HEK293 (cell line): ENCODE measurements at regions not wholly inside any gene's neighbourhood (a gene's known extent, or its start where the extent isn't known, plus 50 kb on each side); places are given as distances from the start of the nearest gene placed in this dataset.

ENCODE experiments used
- CTCF ChIA-PET: fragments of 350-600 bp; formaldehyde crosslinking; extraction: SDS; loops from one replicate; lab custom pipeline; 2021; ENCODE audit warnings: antibody characterized with exemption; lab: Yijun Ruan, JAX
- POLR2A ChIA-PET: fragments of 300-600 bp; formaldehyde crosslinking; extraction: SDS; loops from one replicate; lab custom pipeline; 2020; ENCODE audit warnings: antibody characterized with exemption, inconsistent platforms; lab: Yijun Ruan, JAX
- H3K27ac ChIP-seq: fragments of 200-500 bp; sonication (Bioruptor generic); 2 replicates; pipeline ENCODE4 v1.5.1; 2014; ENCODE audit warnings: low read depth, low read length, control low read depth, inconsistent platforms; ENCODE audit errors: extremely low read depth
- H3K36me3 ChIP-seq, 2 experiments: fragments of 200-500 bp in 1 of 2; sonication (Bioruptor generic) in 1 of 2; 1 replicate in 1 of 2; 2 replicates in 1 of 2; pipeline ENCODE4 v1.5.1; 2014 to 2017; ENCODE audit warnings: inconsistent platforms in 2 of 2, low read length in 2 of 2; ENCODE audit not compliant: control insufficient read depth in 2 of 2, insufficient read depth in 1 of 2
- H3K4me1 ChIP-seq: fragments of 200-500 bp; sonication (Bioruptor generic); 2 replicates; pipeline ENCODE4 v1.5.1; 2014; ENCODE audit warnings: mild to moderate bottlenecking, low read length, inconsistent platforms; ENCODE audit not compliant: control insufficient read depth, insufficient read depth
- H3K4me3 ChIP-seq: 2 replicates; pipeline ENCODE4 v1.5.1; 2011; ENCODE audit warnings: low read depth, mild to moderate bottlenecking, control low read depth, low read length, moderate library complexity
- H3K9me3 ChIP-seq: fragments of 200-500 bp; sonication (Bioruptor generic); 2 replicates; pipeline ENCODE4 v1.5.1; 2014; ENCODE audit warnings: low read depth, low read length, inconsistent platforms; ENCODE audit not compliant: control insufficient read depth, insufficient read depth
- ATF2 ChIP-seq: fragments of 450-650 bp; formaldehyde crosslinking; IDR thresholded peaks from 2 replicates; pipeline ENCODE4 v1.5.1; 2016; ENCODE audit warnings: missing biosample characterization, missing genetic modification characterization, low read depth
- BCL11B ChIP-seq: fragments of 450-650 bp; formaldehyde crosslinking; IDR thresholded peaks from 2 replicates; pipeline ENCODE4 v1.5.1; 2016; ENCODE audit warnings: low read depth, missing biosample characterization, missing genetic modification characterization
- FEZF1 ChIP-seq: fragments of 450-650 bp; formaldehyde crosslinking; IDR thresholded peaks from 2 replicates; pipeline ENCODE4 v1.5.1; 2016; ENCODE audit warnings: missing biosample characterization, missing genetic modification characterization
- INSM2 ChIP-seq: fragments of 450-650 bp; formaldehyde crosslinking; IDR thresholded peaks from 2 replicates; pipeline ENCODE4 v1.5.1; 2016; ENCODE audit warnings: missing biosample characterization, missing genetic modification characterization
- KLF16 ChIP-seq: fragments of 450-650 bp; formaldehyde crosslinking; IDR thresholded peaks from 2 replicates; pipeline ENCODE4 v1.5.1; 2017; ENCODE audit warnings: missing biosample characterization, missing genetic modification characterization
- KLF9 ChIP-seq: fragments of 450-650 bp; formaldehyde crosslinking; IDR thresholded peaks from 2 replicates; pipeline ENCODE4 v1.5.1; 2016; ENCODE audit warnings: missing biosample characterization, missing genetic modification characterization, low read depth
- SP7 ChIP-seq: fragments of 450-650 bp; formaldehyde crosslinking; IDR thresholded peaks from 2 replicates; pipeline ENCODE4 v1.5.1; 2016; ENCODE audit warnings: missing biosample characterization, missing genetic modification characterization
- TRIM28 ChIP-seq: IDR thresholded peaks from 2 replicates; pipeline ENCODE4 v1.6.1; 2011; ENCODE audit warnings: low read length, control low read depth, borderline replicate concordance
- ZFHX2 ChIP-seq: fragments of 450-650 bp; formaldehyde crosslinking; conservative IDR thresholded peaks from 2 replicates; pipeline ENCODE4 v1.5.1; 2016; ENCODE audit warnings: missing biosample characterization, missing genetic modification characterization
- ZNF112 ChIP-seq: fragments of 450-650 bp; formaldehyde crosslinking; IDR thresholded peaks from 2 replicates; pipeline ENCODE4 v1.5.0; 2017; ENCODE audit warnings: missing biosample characterization, missing genetic modification characterization
- ZNF133 ChIP-seq: fragments of 450-650 bp; formaldehyde crosslinking; IDR thresholded peaks from 2 replicates; pipeline ENCODE4 v1.5.1; 2016; ENCODE audit warnings: missing biosample characterization, missing genetic modification characterization
- ZNF221 ChIP-seq: fragments of 450-650 bp; formaldehyde crosslinking; IDR thresholded peaks from 2 replicates; pipeline ENCODE4 v1.5.1; 2017; ENCODE audit warnings: missing biosample characterization, missing genetic modification characterization, borderline replicate concordance
- ZNF335 ChIP-seq: fragments of 450-650 bp; formaldehyde crosslinking; conservative IDR thresholded peaks from 2 replicates; pipeline ENCODE4 v1.5.1; 2016; ENCODE audit warnings: missing biosample characterization, missing genetic modification characterization
- ZNF398 ChIP-seq: fragments of 450-650 bp; formaldehyde crosslinking; IDR thresholded peaks from 2 replicates; pipeline ENCODE4 v1.5.1; 2017; ENCODE audit warnings: missing biosample characterization, missing genetic modification characterization
- ZNF518A ChIP-seq: fragments of 450-650 bp; formaldehyde crosslinking; conservative IDR thresholded peaks from 2 replicates; pipeline ENCODE4 v1.5.1; 2016; ENCODE audit warnings: low read depth, missing biosample characterization, missing genetic modification characterization
- ZNF596 ChIP-seq: fragments of 450-650 bp; IDR thresholded peaks from 2 replicates; pipeline ENCODE4 v1.5.0; 2018; ENCODE audit warnings: missing biosample characterization, mild to moderate bottlenecking, missing genetic modification characterization, moderate library complexity
- ZNF692 ChIP-seq: fragments of 450-650 bp; formaldehyde crosslinking; IDR thresholded peaks from 2 replicates; pipeline ENCODE4 v1.5.1; 2016; ENCODE audit warnings: missing biosample characterization, missing genetic modification characterization
- ZNF704 ChIP-seq: fragments of 450-650 bp; formaldehyde crosslinking; IDR thresholded peaks from 2 replicates; pipeline ENCODE4 v1.5.1; 2016; ENCODE audit warnings: missing biosample characterization, missing genetic modification characterization
- ZNF707 ChIP-seq: fragments of 450-650 bp; formaldehyde crosslinking; IDR thresholded peaks from 2 replicates; pipeline ENCODE4 v1.5.1; 2016; ENCODE audit warnings: missing biosample characterization, missing genetic modification characterization
- ZNF830 ChIP-seq: fragments of 450-650 bp; IDR thresholded peaks from 2 replicates; pipeline ENCODE4 v1.5.0; 2018; ENCODE audit warnings: missing biosample characterization, missing genetic modification characterization, low read depth, mild to moderate bottlenecking, moderate library complexity
- ZSCAN4 ChIP-seq: fragments of 450-650 bp; formaldehyde crosslinking; IDR thresholded peaks from 2 replicates; pipeline ENCODE4 v1.5.1; 2017; ENCODE audit warnings: missing biosample characterization, missing genetic modification characterization

- Histone ChIP-seq H3K4me1 (peaks cover 7% of the 10 kb centered on the region; the same call in 1 of the 2 replicates), H3K27ac (no peak overlapping the region), H3K9me3 (no peaks in the 10 kb centered on the region), H3K4me3 (no peak overlapping the region), H3K36me3 (no peaks in the 10 kb centered on the region)
- POLR2A ChIA-PET = no interaction called here
- CTCF ChIA-PET = no interaction called here
- TF ChIP-seq FEZF1 (tag by site-specific recombination) (peak; percentile 85), ATF2 (tag by site-specific recombination) (peak; percentile 40; the same call in 1 of the 2 replicates), ZNF221 (tag by site-specific recombination) (no peak), ZNF707 (tag by site-specific recombination) (no peak), ZNF335 (tag by site-specific recombination) (peak; percentile 82), TRIM28 (peak; percentile 18; the same call in 1 of the 2 replicates), BCL11B (no peak), ZNF704 (no peak), ZNF518A (peak; percentile 47)
- TF ChIP-seq, all 188 proteins: peak for 5
Observed at GRCh38 chr5:71924980-71925379, 182.3 kb upstream of the MAP1B start.

- H3K4me1 ChIP-seq = peaks cover 7% of the 10 kb centered on the region; the same call in 1 of the 2 replicates
- H3K4me3 ChIP-seq = no peak overlapping the region
- H3K27ac ChIP-seq = no peak overlapping the region
- CTCF ChIA-PET = no interaction called here
- H3K9me3 ChIP-seq = no peaks in the 10 kb centered on the region
- POLR2A ChIA-PET = no interaction called here
- no peaks in the 10 kb centered on the region for H3K36me3 ChIP-seq
- TF ChIP-seq ZNF133 (tag by site-specific recombination) = 0 out of 2 replicates have a peak, but pooled peaks have one; percentile 17
- TF ChIP-seq ZNF398 (tag by site-specific recombination) = peak; percentile 62; the same call in 1 of the 2 replicates
- no peak for TF ChIP-seq KLF9 (tag by site-specific recombination)
- no peak for TF ChIP-seq INSM2
- TF ChIP-seq ZNF112 (tag by site-specific recombination) = no peak
- TF ChIP-seq BCL11B = no peak
- TF ChIP-seq ZSCAN4 (tag by site-specific recombination) = peak; percentile 76
- TF ChIP-seq ZFHX2 (tag by site-specific recombination) = no peak
- no peak for TF ChIP-seq ZNF830 (tag by site-specific recombination)
- TF ChIP-seq ZNF596 (tag by site-specific recombination) = 0 out of 2 replicates have a peak, but pooled peaks have one; percentile 45
- TF ChIP-seq SP7 = no peak
- no peak for TF ChIP-seq KLF16 (tag by site-specific recombination)
- TF ChIP-seq ZNF692 = no peak
Observed at GRCh38 chr5:71925608-71926091, 181.6 kb upstream of the MAP1B start.
